SW 1271 (cell line): ENCODE measurements at regions not wholly inside any gene's neighbourhood (a gene's known extent, or its start where the extent isn't known, plus 50 kb on each side); places are given as distances from the start of the nearest gene placed in this dataset.
"Not testable (repeated sequence)": the region's sequence is repeated elsewhere in the genome, so short reads cannot be mapped to it uniquely, and the experiment has no call there.

ENCODE experiments used
- DNase-seq, 2 experiments: peaks; one replicate each; lab custom pipeline; 2025; lab: John Stamatoyannopoulos, UW

GRCh38 chr14:87052646-87053225, 940.2 kb downstream of the GALC start:
- no peak for DNase-seq

DNA sequence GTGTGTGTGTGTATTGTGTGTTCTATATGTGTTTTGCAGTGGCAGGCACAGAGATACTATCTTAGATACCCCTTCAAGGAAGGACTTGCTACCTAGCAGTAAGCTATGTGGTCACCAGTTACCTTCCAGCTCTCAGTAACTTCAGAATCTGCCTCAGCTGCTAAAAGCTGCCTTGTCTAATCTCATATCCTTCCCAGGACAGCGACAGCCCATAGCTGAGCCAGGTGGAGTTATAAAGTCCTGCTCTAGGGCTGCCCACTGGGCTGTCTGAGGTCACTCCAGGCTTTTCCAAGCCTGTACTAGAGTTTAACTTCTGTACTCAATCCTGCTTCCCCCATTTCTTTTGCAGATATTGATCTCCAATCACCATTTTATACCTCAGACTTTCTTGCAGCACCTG, 942.6 kb downstream of the GALC start:
- DNase-seq = no peak

GRCh38 chr14:87049950-87050349, 943.0 kb downstream of the GALC start:
- peak in 1 of 2 experiments; percentile 9 for DNase-seq

GRCh38 chr14:87046960-87047359, 946.0 kb downstream of the GALC start:
- DNase-seq = no peak

DNA sequence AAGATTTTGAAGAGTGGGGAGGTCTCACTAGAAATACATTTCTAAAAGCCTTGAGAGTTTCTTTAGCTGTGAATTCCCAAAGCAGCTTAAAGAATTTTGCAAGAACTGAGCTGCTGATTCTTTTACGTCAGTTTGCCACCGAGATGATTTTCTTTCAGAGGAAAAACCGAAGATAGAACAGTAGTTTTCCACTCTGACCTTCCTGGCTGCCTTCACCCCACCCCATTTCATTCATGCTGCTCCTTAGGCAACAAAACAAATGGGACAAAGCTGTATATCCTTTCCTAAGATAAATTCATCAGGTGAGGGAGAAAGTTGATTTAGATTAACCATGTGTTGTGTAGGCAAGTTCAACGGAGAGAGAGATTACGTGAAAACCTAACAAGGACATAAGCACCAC, 947.0 kb downstream of the GALC start:
- DNase-seq = no peak

DNA sequence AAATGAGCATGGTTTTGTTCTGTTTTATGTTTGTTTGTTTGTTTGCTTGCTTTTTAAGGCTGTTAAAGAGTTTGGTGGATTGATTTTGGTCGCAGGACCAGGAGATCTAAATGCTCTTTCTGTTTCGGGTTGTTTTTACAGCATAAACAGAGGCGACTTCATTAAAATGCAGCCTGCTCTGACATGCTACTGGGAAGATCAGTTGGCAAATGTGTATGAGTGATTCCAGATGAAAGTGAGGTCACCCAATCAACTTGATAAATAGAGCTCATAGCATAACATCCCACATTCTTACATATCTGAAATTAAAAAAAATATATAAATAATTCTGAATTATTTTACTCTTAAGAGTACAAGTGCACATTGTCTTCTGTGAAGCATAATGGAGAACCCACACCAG, 947.7 kb downstream of the GALC start:
- no peak for DNase-seq

DNA sequence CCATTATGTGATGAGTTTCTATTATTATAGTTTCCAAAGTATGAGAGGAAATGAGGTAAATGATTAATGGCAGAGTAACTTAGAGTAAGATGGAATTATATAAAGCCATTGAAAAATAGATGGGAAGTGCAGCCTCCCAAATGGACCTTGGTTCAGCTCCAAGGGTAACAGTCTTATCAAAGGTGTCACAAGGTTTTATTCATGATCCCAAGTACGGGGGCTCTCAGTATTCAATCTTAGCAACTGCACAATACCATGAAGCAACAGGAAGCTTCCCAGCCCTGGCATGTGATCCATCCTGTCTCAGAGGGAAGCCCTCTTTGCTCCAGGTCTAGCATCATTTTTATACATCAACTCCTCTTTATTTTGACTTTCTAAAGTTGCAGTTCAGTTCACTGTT, 948.2 kb downstream of the GALC start:
- DNase-seq = no peak

DNA sequence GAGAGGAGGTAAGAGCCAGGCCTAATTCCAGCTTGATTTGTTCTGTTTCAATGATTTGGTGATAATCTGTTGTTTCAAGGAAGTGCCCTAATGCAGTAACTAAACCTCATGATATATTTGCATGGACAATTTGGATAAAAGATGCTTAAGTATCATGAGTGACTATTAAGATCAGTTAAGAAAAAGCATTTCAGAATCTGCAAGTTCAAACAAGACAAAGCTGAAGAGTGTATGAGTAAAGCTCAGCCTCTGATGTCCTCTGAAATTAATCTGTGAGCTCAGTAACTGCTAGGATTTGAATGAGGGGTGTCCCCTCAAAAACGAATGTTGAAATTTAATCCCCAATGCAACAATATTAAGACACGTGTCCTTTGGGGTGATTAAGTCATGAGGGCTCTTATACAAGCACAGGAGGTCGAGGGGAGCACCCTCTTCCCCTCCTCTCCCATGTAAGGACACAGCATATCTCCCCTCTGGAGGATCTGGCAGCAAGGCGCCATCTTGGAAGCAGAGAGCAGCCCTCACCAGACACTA, 949.2 kb downstream of the GALC start:
- DNase-seq = no peak

GRCh38 chr14:87042354-87042753, 950.6 kb downstream of the GALC start:
- DNase-seq = no peak

DNA sequence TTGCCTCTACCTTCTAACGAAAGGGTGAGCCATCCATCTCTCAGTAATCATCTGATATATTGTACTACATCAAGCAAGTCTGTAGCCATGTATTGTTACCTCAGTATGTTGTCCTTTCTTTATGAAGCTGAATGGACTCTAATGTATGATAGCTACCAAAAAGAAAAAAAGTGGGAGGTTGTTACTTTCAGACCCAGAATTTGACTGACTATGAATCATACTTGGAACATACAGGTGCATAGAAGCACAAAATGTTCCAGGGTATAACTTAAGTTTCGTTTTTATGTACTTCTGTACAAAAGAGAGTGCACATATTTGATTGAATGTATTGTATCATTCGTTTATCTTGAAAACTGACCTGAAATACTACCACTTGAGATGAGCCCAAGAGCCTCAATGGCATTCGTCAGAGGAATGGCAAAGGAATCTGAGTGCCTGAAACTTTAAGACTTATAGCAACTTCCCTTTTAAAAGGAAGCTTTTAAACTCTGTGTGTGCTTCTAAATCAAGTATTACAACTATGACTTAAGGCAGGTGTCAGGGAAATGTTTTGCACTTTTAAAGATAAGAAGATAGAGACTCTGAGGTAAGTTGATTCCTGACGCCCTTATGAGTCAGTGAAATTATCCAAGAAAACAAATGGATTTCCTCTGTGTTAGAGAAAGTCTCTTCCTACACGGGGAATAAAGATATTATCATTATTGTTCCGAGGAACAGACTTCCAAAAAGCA, 951.5 kb downstream of the GALC start:
- DNase-seq = no peak

GRCh38 chr14:87034680-87035079, 958.3 kb downstream of the GALC start:
- DNase-seq = no peak

DNA sequence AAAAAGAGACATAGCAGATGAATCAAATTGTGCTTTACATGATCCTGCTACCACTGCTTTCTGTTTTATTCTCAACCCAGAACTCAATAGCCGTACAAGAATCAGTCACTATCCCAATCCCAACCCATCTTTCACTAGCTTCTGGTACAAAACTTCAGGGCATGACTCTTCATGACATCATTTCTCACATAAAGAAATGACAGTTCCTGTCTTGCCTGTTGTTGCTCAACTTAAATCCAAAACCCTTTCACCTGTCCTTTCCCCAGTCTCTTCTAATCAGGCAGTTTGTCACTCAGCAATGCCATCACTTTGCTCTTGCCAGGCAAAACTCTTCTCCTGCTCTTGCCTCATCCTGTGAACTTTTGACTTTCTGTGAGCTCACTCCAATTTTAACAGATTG, 962.8 kb downstream of the GALC start:
- DNase-seq = no peak

DNA sequence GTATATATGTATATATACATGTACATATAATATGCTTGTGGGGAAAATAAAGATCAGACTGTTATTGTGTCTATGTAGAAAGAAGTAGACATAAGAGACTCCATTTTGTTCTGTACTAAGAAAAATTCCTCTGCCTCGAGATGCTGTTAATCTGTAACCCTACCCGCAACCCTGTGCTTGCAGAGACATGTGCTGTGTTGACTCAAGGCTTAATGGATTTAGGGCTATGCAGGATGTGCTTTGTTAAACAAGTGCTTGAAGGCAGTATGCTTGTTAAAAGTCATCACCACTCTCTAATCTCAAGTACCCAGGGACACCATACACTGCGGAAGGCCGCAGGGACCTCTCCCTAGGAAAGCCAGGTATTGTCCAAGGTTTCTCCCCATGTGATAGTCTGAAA, 972.9 kb downstream of the GALC start:
- DNase-seq = not testable (repeated sequence)

- DNase-seq = no peak
Measured at GRCh38 chr14:87018294-87018693, 974.7 kb downstream of the GALC start.

DNA sequence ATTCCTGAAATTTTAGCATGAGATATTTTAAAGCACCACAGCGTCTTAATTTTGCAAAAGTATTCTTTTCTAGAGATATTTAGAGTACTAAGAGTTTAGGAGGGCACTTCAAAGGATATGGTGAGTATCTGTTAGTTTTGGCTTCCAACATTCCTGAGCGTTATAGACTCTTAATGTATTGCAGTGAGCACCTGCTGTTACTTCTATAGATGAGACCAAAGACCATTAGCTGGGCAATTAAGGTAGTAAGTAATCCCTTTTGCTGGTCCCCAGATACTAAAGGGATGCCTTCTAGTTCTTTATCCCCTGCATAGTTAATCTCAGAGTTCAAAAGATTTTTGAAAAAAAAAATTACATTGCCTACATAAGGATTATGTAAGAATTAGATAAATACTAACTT, 975.6 kb downstream of the GALC start:
- no peak for DNase-seq

DNA sequence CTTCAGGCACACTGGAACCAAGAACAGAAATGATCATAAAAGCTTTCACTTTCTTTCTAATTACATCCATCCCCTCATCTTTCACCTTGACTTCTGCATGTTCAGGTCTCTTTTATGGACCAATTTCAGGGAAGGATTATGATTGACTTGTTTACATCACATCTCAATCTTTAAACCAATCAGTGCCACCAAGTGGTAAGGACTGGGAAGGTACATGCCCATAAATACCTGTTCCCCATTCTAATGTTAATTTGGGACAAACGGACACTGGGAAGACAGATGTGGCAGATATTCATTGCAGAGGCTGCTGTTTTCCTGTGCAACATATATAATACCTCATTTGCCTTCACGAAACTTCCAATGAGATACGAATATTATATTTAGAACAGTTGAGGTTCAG, 978.1 kb downstream of the GALC start:
- no peak for DNase-seq

- no peak for DNase-seq
Measured at GRCh38 chr14:87013583-87013982, 979.4 kb downstream of the GALC start.

DNA sequence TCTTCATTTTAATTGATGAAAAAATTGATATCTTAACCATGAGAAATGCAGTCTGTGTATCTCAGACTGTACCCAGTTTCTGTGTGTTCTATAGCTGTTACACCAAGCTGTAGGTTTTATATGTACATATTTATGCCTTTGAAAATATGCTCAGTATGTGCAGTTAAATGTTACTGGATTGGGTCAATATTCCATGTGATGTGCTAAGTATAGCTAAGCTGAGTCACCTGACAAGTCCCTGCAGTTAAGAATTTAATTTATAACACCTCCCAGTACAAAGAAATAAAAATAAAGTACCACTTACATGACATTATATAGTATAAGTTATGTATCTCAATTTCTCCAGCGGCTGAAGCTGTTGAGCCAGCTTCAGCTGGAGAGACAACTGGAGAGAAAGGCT, 984.0 kb downstream of the GALC start:
- DNase-seq = no peak

DNA sequence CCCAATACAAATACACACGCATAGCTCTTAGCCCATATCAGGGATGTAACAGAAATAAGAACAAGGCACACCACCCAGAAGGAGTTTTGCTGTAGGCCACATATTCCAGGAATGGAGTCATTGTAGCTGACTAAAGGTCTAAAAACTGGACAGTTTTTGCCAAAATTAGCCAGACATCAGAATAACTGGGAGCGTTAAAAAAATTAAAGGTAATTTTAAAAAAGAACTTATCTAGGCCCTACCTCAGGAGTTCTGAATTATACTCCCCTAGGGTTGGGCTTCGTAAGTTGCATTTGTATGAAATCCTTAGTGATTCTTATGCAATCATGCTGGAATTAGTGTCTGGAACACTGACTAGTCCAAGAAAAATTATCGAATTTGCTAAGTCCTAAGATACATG, 987.7 kb downstream of the GALC start:
- DNase-seq = no peak

DNA sequence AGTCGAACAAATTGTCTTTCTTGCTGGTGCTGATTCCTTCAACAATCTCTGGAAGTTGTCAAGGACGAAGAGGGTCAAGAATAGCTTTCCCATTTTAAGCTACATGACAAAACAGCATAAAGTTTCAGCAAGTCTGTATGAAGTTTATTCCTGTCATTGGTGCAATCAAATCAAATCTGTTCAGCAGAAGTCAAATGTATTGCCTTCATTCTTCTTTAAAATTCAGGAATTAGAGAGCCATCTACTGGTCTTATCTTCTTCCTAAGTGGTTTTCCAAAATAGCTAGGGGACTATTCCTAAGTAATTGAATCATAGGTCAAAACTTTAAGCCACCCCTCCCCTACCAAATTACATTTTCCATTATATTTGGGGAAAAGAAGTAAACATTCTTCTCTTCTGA, 990.2 kb downstream of the GALC start:
- DNase-seq = no peak

GRCh38 chr14:87001333-87001732, 991.6 kb downstream of the GALC start:
- DNase-seq = no peak

DNA sequence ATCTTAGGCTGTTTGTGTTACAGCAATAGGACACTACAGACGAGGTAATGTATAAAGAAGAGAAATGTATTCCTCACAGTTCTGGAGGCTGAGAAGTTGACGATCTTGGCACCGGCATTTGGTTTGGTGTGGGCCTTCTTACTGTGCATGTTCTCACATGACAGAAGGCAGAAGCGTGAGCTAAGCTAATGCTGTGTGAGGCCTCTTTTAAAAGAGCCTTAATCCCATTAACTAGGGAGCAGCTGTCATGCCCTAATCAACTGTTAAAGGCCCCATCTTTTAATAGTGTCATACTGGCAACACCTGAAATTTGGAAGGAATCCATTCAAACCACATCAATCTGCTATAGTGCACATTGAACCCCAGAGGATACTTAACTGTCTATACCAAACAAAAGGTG, 992.9 kb downstream of the GALC start:
- no peak for DNase-seq

DNA sequence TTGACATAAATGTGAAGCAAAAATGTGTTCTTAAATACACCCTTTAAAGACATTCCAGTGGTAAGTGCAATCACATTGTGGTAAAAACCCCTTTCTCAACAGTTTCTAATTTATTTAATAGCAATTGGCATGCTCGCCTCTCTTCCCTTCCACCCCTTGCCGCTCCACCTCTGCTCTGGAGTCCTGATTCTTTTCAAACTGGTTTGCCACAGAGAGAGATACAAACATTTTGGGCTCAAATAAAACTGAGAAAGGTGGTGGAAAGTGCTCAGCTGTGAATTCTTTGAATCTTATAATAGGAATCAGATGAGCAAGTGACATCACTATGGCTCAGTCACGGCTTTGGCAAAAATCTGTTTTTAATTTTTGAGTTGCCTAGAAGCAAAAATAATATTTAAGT, 993.9 kb downstream of the GALC start:
- DNase-seq = no peak

GRCh38 chr14:86997271-86997670, 995.7 kb downstream of the GALC start:
- no peak for DNase-seq
